ENCODE measurements at regions not wholly inside any gene's neighbourhood (a gene's known extent, or its start where the extent isn't known, plus 50 kb on each side); places are given as distances from the start of the nearest gene placed in this dataset.
"Not testable (repeated sequence)": the region's sequence is repeated elsewhere in the genome, so short reads cannot be mapped to it uniquely, and the experiment has no call there.

GRCh38 chr18:6572192-6572591, 157.3 kb upstream of the ARHGAP28 start:
- DNase-seq: not testable (repeated sequence)

- no peak for DNase-seq
Observed at GRCh38 chr18:6574631-6575030, 154.9 kb upstream of the ARHGAP28 start.

GRCh38 chr18:6575908-6576307, 153.6 kb upstream of the ARHGAP28 start:
- no peak for DNase-seq

GRCh38 chr18:6576718-6577375, 152.7 kb upstream of the ARHGAP28 start:
- no peak for DNase-seq

GRCh38 chr18:6578686-6579085, 150.8 kb upstream of the ARHGAP28 start:
- no peak for DNase-seq

- no peak for DNase-seq
Observed at GRCh38 chr18:6579486-6579885, 150.0 kb upstream of the ARHGAP28 start.

GRCh38 chr18:6580401-6580800, 149.1 kb upstream of the ARHGAP28 start:
- DNase-seq: no peak

GRCh38 chr18:6589923-6590322, 139.6 kb upstream of the ARHGAP28 start:
- DNase-seq: no peak

GRCh38 chr18:6590326-6590725, 139.2 kb upstream of the ARHGAP28 start:
- no peak for DNase-seq

GRCh38 chr18:6591491-6591890, 138.0 kb upstream of the ARHGAP28 start:
- no peak for DNase-seq

- DNase-seq: no peak
Observed at GRCh38 chr18:6592522-6592921, 137.0 kb upstream of the ARHGAP28 start.

GRCh38 chr18:6593142-6593885, 136.2 kb upstream of the ARHGAP28 start:
- DNase-seq: no peak

GRCh38 chr18:6595666-6596065, 133.8 kb upstream of the ARHGAP28 start:
- no peak for DNase-seq

- no peak for DNase-seq
Observed at GRCh38 chr18:6598657-6599056, 130.9 kb upstream of the ARHGAP28 start.

- no peak for DNase-seq
Observed at GRCh38 chr18:6600667-6601167, 128.8 kb upstream of the ARHGAP28 start.

GRCh38 chr18:6601241-6601640, 128.3 kb upstream of the ARHGAP28 start:
- no peak for DNase-seq

GRCh38 chr18:6602365-6602764, 127.2 kb upstream of the ARHGAP28 start:
- DNase-seq: no peak

- DNase-seq: no peak
Observed at GRCh38 chr18:6604573-6604941, 125.0 kb upstream of the ARHGAP28 start.

GRCh38 chr18:6605115-6605869, 124.2 kb upstream of the ARHGAP28 start:
- no peak for DNase-seq

- DNase-seq: no peak
Observed at GRCh38 chr18:6606411-6607085, 123.0 kb upstream of the ARHGAP28 start.

- DNase-seq: no peak
Observed at GRCh38 chr18:6607343-6607742, 122.2 kb upstream of the ARHGAP28 start.

GRCh38 chr18:6609666-6610264, 119.8 kb upstream of the ARHGAP28 start:
- DNase-seq: no peak

GRCh38 chr18:6610466-6610865, 119.0 kb upstream of the ARHGAP28 start:
- no peak for DNase-seq
